C4-2B (cell line): ENCODE measurements at regions not wholly inside any gene's neighbourhood (a gene's known extent, or its start where the extent isn't known, plus 50 kb on each side); places are given as distances from the start of the nearest gene placed in this dataset.
"Not testable (repeated sequence)": the region's sequence is repeated elsewhere in the genome, so short reads cannot be mapped to it uniquely, and the experiment has no call there.

Source experiments
- CTCF ChIP-seq: fragments of 450-650 bp; conservative IDR thresholded peaks from 2 replicates; pipeline ENCODE4 v1.5.1; 2017; ENCODE audit warnings: mild to moderate bottlenecking
- ZFX ChIP-seq: fragments of 450-650 bp; IDR thresholded peaks from 2 replicates; pipeline ENCODE4 v1.6.1; 2017

GRCh38 chr1:30549872-30550271, 173.5 kb downstream of the MATN1 start:
- TF ChIP-seq ZFX, CTCF: not testable (repeated sequence)
